Bronchial epithelial cell (primary cell): ENCODE measurements at regions not wholly inside any gene's neighbourhood (a gene's known extent, or its start where the extent isn't known, plus 50 kb on each side); places are given as distances from the start of the nearest gene placed in this dataset.

Source experiments
- DNase-seq: peaks from one replicate; pipeline ENCODE4 v3.0.0-alpha.2; 2010; ENCODE audit warnings: low read depth
- FAIRE-seq: peaks from 2 replicates; lab custom pipeline; 2011; peaks lifted over from hg19 to GRCh38; lab: Jason Lieb, UNC
- H3K27me3 ChIP-seq: 2 replicates; pipeline ENCODE4 v1.5.1; 2011; ENCODE audit warnings: low read length; ENCODE audit not compliant: control insufficient read depth, insufficient read depth
- H3K36me3 ChIP-seq: 2 replicates; pipeline ENCODE4 v1.5.1; 2011; ENCODE audit warnings: low read length; ENCODE audit not compliant: control insufficient read depth, insufficient read depth
- H3K4me3 ChIP-seq: 2 replicates; pipeline ENCODE4 v1.5.1; 2011; ENCODE audit warnings: mild to moderate bottlenecking, low read depth, low read length, control low read depth
- TF ChIP-seq, protein P1 (sequence below): IDR thresholded peaks from 2 replicates; pipeline ENCODE4 v1.5.1; 2011; ENCODE audit warnings: mild to moderate bottlenecking, moderate library complexity, low read length, control low read depth, inconsistent platforms; ENCODE audit not compliant: insufficient read depth, severe bottlenecking

DNA sequence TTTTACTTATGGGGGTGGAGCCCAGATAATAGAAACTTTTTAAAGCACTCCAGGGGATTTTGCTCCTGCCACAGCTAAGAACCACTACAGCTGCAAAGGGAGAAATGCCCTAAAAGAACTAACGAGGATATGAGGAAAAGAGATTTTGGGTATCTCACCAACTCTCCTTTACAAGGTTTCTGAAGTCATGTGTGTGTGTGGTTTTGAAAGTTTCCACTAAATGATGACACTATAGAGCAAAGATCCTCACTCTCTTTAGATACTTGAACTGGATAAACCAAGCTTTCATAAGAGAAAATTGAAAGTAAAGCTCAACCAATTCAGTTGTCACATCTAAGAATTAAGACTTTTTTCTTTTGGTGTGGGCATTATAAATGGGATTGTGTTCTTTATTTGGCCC lies 455.3 kb upstream of the ALCAM start:
- no peak for FAIRE-seq
- H3K36me3 ChIP-seq, result no peaks in the 10 kb centered on the region
- TF ChIP-seq, protein P1, sequence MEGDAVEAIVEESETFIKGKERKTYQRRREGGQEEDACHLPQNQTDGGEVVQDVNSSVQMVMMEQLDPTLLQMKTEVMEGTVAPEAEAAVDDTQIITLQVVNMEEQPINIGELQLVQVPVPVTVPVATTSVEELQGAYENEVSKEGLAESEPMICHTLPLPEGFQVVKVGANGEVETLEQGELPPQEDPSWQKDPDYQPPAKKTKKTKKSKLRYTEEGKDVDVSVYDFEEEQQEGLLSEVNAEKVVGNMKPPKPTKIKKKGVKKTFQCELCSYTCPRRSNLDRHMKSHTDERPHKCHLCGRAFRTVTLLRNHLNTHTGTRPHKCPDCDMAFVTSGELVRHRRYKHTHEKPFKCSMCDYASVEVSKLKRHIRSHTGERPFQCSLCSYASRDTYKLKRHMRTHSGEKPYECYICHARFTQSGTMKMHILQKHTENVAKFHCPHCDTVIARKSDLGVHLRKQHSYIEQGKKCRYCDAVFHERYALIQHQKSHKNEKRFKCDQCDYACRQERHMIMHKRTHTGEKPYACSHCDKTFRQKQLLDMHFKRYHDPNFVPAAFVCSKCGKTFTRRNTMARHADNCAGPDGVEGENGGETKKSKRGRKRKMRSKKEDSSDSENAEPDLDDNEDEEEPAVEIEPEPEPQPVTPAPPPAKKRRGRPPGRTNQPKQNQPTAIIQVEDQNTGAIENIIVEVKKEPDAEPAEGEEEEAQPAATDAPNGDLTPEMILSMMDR, result no peak
- no peaks in the 10 kb centered on the region for H3K27me3 ChIP-seq
- DNase-seq, result no peak
- H3K4me3 ChIP-seq, result no peak overlapping the region

DNA sequence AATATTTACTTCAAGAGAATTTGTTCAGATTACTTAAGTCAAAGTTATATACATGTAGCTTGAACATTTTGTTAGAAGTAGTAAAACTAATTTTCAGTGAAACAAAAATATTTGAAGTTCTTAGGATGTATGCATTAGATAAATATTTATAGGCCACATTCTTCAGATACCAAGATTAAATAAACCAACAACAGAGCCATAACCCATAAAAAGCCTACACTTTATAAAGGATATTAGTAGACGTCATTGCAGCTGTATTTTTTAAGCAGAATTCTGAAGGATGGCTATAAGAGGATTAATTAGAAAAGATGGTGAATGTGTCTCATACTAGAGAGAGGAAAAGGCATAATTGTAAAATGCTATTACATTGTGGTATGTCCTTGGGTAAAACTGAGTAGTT lies 449.7 kb upstream of the ALCAM start:
- Histone ChIP-seq H3K4me3 (no peak overlapping the region), H3K36me3 (no peaks in the 10 kb centered on the region), H3K27me3 (no peaks in the 10 kb centered on the region)
- DNase-seq (no peak), FAIRE-seq (no peak)
- TF ChIP-seq, protein P1, result no peak

DNA sequence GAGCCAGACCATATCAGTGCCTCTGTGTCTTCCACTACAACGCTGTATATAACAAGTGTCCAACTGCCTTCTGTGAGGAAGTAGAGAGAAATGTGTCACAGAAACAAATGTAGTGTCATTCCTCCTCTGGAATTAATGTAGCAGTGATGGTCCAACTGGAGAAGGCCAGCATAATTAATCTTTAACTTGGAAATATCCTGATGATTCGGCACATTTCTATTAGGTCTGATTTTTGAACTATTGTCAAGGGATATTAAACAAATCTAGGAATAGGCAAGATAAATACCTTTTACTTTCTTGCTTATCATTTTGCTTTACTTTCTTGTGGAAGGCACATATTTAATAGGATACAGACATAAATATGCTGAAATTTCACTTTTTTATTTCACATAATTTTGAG lies 446.2 kb upstream of the ALCAM start:
- no peaks in the 10 kb centered on the region for H3K27me3 ChIP-seq
- H3K4me3 ChIP-seq, result no peak overlapping the region
- no peaks in the 10 kb centered on the region for H3K36me3 ChIP-seq
- DNase-seq (no peak), FAIRE-seq (no peak)
- TF ChIP-seq, protein P1, result no peak

DNA sequence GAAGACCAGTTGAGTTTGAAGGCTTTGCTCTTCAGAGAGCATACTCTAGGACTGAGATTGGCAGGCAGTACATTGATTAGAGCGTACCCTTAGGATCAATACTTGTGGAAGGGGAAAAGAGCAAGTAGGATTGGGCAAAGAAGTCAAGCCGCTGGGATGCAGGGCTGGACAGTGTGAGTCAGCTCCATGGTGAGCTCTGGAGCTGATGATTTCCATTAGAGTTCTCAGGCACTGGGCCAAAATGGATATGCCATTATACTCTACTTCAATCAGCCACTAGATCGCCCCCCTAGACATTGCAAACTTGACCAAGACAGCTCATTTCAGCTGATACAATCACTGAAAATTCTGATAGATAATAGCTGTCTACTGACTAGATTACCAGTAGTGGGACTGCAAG lies 432.7 kb upstream of the ALCAM start:
- TF ChIP-seq, protein P1, result no peak
- DNase-seq (no peak), FAIRE-seq (no peak)
- no peak overlapping the region for H3K4me3 ChIP-seq
- H3K27me3 ChIP-seq, result no peaks in the 10 kb centered on the region
- H3K36me3 ChIP-seq, result no peaks in the 10 kb centered on the region

DNA sequence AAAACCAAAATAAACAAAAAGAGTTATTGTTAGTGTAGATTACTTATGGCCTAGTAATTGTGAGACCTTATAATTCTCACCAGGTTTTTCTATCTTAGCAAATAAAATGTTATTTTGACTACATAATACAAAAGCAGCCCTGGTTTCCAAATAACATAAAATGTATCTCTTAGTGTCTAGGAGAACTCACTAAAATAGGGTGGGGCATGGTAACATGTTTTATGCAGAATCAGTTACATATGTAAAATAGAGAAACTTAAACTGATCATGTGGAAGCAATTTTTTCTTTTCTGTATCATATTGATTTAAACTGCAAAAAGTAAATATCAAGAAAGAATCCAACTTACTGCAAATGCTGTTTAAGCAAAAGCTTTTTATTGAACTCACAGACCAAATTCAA lies 431.1 kb upstream of the ALCAM start:
- no peaks in the 10 kb centered on the region for H3K27me3 ChIP-seq
- TF ChIP-seq, protein P1, result no peak
- DNase-seq, result no peak
- no peak overlapping the region for H3K4me3 ChIP-seq
- no peak for FAIRE-seq
- no peaks in the 10 kb centered on the region for H3K36me3 ChIP-seq

DNA sequence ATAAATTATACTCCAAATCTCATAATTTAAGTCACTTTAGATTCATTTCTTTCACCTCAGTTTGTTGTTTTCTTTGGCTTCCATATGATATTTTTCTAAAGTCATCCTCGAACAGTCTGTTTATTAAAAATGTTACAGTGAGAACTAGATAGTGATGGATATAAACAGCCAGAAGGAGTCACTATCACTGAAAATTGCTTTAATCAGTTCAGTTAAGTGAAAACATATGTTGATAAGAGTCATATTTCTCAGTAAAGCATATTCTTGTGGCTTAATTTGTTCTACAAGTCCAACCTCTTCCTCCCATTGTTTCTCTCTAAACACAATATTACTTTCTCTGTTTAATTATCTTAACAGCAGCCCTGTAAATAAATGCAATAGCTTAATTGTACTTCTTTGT lies 427.5 kb upstream of the ALCAM start:
- FAIRE-seq, result no peak
- TF ChIP-seq, protein P1, result no peak
- no peak for DNase-seq
- no peaks in the 10 kb centered on the region for H3K27me3 ChIP-seq
- H3K36me3 ChIP-seq, result no peaks in the 10 kb centered on the region
- no peak overlapping the region for H3K4me3 ChIP-seq
